GM13976 (cell line): ENCODE measurements at regions not wholly inside any gene's neighbourhood (a gene's known extent, or its start where the extent isn't known, plus 50 kb on each side); places are given as distances from the start of the nearest gene placed in this dataset.

Experiments
- DNase-seq: peaks from one replicate; pipeline ENCODE4 v3.0.0; 2012; ENCODE audit warnings: low spot score
- in situ Hi-C: fragments of 300-500 bp; cut with MboI; formaldehyde crosslinking; loops from one replicate; pipeline ENCODE4 v1.12.0; 2022; ENCODE audit warnings: low sequenced_read_pairs, mixed read lengths, inconsistent platforms; ENCODE audit not compliant: unreplicated experiment
- TF ChIP-seq, protein P1 (sequence below): IDR thresholded peaks from 2 replicates; pipeline ENCODE4 v1.5.1; 2012; ENCODE audit warnings: borderline replicate concordance, mild to moderate bottlenecking; ENCODE audit not compliant: insufficient read depth; ENCODE audit errors: extremely low read depth, missing control alignments, control extremely low read depth

DNA sequence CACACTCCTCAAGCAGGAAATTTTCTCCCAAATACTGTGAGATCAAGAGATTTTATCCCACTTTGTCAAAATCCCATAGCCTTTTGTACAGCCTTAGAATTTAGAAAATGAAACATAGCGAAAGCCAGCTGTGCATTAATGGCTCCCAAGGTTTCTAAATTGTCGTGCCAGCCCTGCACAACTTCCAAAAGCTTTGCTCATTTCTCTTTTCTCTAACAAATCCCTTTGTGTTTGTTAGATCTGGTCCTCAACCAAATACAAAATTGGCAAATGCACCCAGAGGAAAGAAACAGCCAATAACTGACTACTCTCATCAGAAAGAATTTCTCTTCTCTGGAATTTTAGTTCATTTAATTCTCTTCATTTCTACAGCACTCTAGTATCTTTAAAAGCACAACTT, 361.1 kb downstream of the INSIG2 start:
- TF ChIP-seq, protein P1, sequence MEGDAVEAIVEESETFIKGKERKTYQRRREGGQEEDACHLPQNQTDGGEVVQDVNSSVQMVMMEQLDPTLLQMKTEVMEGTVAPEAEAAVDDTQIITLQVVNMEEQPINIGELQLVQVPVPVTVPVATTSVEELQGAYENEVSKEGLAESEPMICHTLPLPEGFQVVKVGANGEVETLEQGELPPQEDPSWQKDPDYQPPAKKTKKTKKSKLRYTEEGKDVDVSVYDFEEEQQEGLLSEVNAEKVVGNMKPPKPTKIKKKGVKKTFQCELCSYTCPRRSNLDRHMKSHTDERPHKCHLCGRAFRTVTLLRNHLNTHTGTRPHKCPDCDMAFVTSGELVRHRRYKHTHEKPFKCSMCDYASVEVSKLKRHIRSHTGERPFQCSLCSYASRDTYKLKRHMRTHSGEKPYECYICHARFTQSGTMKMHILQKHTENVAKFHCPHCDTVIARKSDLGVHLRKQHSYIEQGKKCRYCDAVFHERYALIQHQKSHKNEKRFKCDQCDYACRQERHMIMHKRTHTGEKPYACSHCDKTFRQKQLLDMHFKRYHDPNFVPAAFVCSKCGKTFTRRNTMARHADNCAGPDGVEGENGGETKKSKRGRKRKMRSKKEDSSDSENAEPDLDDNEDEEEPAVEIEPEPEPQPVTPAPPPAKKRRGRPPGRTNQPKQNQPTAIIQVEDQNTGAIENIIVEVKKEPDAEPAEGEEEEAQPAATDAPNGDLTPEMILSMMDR: no peak
- no peak for DNase-seq
- in situ Hi-C loops: no loop called here

DNA sequence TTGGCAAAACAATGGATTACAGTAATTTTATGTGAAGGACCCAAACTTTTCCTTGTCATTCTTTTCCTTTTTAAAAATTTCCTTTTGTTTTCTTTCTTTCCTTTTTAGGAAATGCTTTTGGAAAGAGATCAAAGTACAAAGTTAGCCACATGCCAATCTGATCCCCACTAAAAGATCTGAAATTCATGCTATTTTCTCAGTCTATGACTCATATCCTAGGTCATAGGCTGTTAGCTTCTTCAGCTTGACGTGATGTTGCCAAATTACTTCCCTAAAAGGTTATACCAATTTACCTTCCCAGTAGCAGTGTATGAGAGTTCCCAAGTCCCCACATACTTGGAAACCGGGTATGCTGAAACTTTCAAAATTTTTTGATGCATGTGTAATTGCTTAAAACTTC, 355.3 kb downstream of the INSIG2 start:
- DNase-seq: no peak
- TF ChIP-seq, protein P1: no peak
- in situ Hi-C loops: no loop called here

DNA sequence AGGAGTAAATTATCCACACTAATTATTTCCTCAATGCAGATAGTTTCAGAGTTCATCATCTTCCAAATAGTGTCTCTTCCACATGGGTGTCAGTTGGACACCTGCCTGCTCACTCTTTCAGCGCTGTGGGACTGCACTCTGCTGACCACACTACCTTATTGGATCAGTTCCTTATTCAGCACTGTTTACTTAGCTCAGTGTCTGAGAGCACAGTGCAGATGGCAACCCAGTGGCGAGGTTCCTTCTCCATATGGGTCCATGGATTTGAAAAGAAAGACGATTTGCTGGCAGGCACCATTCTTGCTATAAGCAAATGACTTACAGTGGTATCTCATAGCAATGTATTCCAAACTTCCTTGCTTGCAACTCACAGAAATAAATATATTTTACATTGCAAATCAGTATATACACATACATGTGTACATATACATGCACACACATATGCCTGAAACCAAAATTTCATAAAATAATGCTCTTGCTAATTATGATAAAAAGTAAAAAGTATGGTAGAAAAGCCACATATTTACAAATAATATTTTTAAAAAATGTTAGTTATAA, 354.8 kb downstream of the INSIG2 start:
- in situ Hi-C loops: no loop called here
- DNase-seq: no peak
- TF ChIP-seq, protein P1: no peak

DNA sequence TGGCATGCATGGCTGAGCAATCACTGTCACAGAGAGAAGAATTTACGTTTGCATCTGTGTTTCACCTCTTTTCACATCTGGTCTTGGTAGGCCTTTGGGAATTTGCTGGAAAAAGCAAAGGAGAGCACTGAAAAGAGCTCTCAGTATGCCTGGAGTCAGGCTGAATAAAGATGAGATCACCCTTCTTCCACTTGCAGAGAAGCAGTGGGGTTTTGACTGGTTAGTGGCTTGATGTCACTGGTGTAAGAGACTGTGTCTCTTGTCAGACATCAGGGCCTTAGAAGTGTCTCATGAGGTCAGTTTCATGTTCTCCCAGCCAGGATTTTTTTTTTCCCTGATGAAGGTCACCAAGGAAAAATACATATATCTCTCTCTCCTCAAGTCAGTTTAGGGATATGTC, 353.8 kb downstream of the INSIG2 start:
- TF ChIP-seq, protein P1: no peak
- in situ Hi-C loops: no loop called here

DNA sequence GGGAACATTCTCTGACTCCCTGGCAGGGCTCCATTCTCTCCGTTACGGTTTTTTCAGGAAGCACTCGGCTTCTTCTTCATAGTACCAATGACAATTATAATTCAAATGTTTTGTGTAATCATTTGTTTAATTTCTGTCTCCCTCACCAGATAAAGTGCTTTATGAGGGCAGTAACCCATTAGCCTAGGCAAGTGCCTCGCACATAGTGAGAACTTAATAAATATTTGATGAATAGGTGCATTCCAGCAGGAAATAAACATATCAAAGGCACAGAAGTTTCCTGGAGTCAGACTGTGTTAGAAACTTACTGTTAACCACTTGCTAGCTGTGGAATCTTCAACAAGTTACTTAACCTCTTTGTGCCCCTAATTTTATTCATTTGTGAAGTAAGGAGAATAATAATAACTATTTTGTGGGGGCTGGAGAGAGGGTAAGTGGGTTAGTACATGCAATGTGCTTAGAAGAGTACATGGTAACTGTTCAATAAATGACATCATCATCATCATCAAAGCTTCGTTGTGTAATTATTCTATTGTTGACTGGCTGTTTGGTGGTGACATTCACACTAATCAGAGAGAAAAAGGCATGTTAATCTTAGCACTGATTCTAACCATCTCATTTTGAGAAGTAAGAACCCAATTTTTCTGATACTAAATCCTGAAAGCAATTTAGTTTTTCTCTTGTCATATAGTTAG, 352.3 kb downstream of the INSIG2 start:
- in situ Hi-C loops: no loop called here
- TF ChIP-seq, protein P1: no peak
- no peak for DNase-seq

More for the DNA sequence above, 353.8 kb downstream of the INSIG2 start:
- DNase-seq: no peak

DNA sequence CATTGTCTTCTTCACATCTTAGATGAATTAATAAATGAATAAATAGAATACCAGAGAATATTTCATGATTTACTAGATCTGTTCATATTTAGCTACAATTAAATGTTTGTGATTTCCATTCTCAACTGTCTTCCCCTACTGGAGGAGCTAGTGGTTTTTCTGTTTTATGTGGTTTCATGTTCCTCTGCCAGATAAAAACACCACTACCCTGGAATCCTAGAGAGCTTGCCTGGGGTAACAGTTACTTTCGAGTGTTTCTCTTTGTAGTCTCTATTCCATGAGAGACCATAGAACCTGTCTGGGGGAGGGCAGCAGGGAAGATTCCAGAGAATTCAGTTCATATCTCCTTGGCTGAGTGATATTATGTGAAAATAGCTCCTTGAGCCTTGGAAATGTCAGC, 349.2 kb downstream of the INSIG2 start:
- in situ Hi-C loops: no loop called here
- DNase-seq: no peak
- TF ChIP-seq, protein P1: no peak
